ENCODE measurements at regions not wholly inside any gene's neighbourhood (a gene's known extent, or its start where the extent isn't known, plus 50 kb on each side); places are given as distances from the start of the nearest gene placed in this dataset.

GRCh38 chrX:4588466-4588865 lies 875.0 kb upstream of the PRKX start:
- TF ChIP-seq, protein P1, sequence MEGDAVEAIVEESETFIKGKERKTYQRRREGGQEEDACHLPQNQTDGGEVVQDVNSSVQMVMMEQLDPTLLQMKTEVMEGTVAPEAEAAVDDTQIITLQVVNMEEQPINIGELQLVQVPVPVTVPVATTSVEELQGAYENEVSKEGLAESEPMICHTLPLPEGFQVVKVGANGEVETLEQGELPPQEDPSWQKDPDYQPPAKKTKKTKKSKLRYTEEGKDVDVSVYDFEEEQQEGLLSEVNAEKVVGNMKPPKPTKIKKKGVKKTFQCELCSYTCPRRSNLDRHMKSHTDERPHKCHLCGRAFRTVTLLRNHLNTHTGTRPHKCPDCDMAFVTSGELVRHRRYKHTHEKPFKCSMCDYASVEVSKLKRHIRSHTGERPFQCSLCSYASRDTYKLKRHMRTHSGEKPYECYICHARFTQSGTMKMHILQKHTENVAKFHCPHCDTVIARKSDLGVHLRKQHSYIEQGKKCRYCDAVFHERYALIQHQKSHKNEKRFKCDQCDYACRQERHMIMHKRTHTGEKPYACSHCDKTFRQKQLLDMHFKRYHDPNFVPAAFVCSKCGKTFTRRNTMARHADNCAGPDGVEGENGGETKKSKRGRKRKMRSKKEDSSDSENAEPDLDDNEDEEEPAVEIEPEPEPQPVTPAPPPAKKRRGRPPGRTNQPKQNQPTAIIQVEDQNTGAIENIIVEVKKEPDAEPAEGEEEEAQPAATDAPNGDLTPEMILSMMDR (IDR thresholded peaks at IDR 0.05), result no peak
- Histone ChIP-seq H3K27me3 (no peaks in the 10 kb centered on the region), H3K4me3 (no peak overlapping the region), H3K36me3 (no peaks in the 10 kb centered on the region), H3K27ac (no peak overlapping the region), H3K9me3 (no peaks in the 10 kb centered on the region), H3K4me1 (no peaks in the 10 kb centered on the region)
- DNase-seq, result no peak
- intact Hi-C loops (cut with DNase I; ENCODE audit: low total_unique reads), result no loop called here

GRCh38 chrX:4588056-4588455 lies 874.6 kb upstream of the PRKX start:
- Histone ChIP-seq H3K27ac (no peak overlapping the region), H3K4me1 (no peaks in the 10 kb centered on the region), H3K9me3 (no peaks in the 10 kb centered on the region), H3K36me3 (no peaks in the 10 kb centered on the region), H3K27me3 (no peaks in the 10 kb centered on the region), H3K4me3 (no peak overlapping the region)
- TF ChIP-seq, protein P1 (IDR thresholded peaks at IDR 0.05), result no peak
- DNase-seq, result no peak
- intact Hi-C loops (cut with DNase I; ENCODE audit: low total_unique reads), result no loop called here

GRCh38 chrX:4579999-4580398 lies 866.5 kb upstream of the PRKX start:
- TF ChIP-seq, protein P1 (IDR thresholded peaks at IDR 0.05), result no peak
- intact Hi-C loops (cut with DNase I; ENCODE audit: low total_unique reads), result no loop called here
- Histone ChIP-seq H3K36me3 (no peaks in the 10 kb centered on the region), H3K4me1 (no peaks in the 10 kb centered on the region), H3K27me3 (no peaks in the 10 kb centered on the region), H3K27ac (no peak overlapping the region), H3K9me3 (no peaks in the 10 kb centered on the region), H3K4me3 (no peak overlapping the region)
- no peak for DNase-seq

- Histone ChIP-seq H3K36me3 (no peaks in the 10 kb centered on the region), H3K27me3 (no peaks in the 10 kb centered on the region), H3K4me3 (no peak overlapping the region), H3K27ac (no peak overlapping the region), H3K9me3 (no peaks in the 10 kb centered on the region), H3K4me1 (no peaks in the 10 kb centered on the region)
- intact Hi-C loops (cut with DNase I; ENCODE audit: low total_unique reads), result no loop called here
- DNase-seq, result no peak
- TF ChIP-seq, protein P1 (IDR thresholded peaks at IDR 0.05), result no peak
These were observed 866.0 kb upstream of the PRKX start for GRCh38 chrX:4579480-4579879.

DNA sequence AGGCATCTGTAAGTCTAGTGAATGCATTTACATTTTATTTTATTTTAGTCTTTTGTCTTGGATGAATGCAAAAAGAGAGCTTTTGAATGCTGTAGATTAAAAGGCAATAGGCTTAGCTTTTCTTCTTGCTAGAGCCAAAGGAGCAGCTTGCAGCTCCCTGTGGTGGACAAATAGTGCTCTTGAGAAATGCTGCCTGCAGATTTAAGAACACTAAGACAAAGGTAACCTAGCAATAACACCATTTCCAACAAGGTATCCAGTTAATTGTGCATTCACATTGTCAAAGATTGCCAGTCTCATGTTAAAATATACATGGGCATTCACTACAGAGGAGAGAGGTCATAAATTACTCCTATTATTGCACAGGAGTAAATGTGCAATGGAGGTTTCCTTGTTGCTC lies 859.2 kb upstream of the PRKX start:
- H3K4me3 ChIP-seq, result no peak overlapping the region
- H3K4me1 ChIP-seq, result no peaks in the 10 kb centered on the region
- TF ChIP-seq, protein P1 (IDR thresholded peaks at IDR 0.05), result no peak
- DNase-seq, result no peak
- no peaks in the 10 kb centered on the region for H3K27me3 ChIP-seq
- intact Hi-C loops (cut with DNase I; ENCODE audit: low total_unique reads), result no loop called here
- no peaks in the 10 kb centered on the region for H3K9me3 ChIP-seq
- no peaks in the 10 kb centered on the region for H3K36me3 ChIP-seq
- H3K27ac ChIP-seq, result no peak overlapping the region

DNA sequence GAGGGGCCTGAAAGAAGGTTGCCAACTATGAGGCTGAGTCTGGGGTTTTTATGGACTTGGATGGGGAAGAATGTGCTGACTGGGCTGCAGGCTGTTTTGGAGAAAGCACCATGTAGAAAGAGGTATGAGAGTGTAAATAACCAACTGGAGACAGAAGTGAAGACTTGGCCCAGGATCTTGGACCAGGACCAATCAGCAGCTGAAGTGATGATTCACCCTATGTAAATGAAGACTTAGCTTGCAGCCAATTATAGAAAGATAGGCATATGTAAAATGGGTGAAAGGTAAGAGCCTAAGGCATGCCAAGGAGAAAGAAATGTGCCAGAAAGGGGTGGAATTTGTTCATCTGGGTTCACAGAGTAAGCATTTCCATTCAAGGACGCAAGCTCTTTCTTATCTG lies 856.7 kb upstream of the PRKX start:
- no peak for DNase-seq
- Histone ChIP-seq H3K27ac (no peak overlapping the region), H3K27me3 (no peaks in the 10 kb centered on the region), H3K4me1 (no peaks in the 10 kb centered on the region), H3K36me3 (no peaks in the 10 kb centered on the region), H3K9me3 (no peaks in the 10 kb centered on the region), H3K4me3 (no peak overlapping the region)
- TF ChIP-seq, protein P1 (IDR thresholded peaks at IDR 0.05), result no peak
- intact Hi-C loops (cut with DNase I; ENCODE audit: low total_unique reads), result no loop called here

Measured in tibial artery (tissue), 4 donors.